Left lung (tissue), 4 donors: ENCODE measurements at regions not wholly inside any gene's neighbourhood (a gene's known extent, or its start where the extent isn't known, plus 50 kb on each side); places are given as distances from the start of the nearest gene placed in this dataset.

Source experiments
- ATAC-seq: fragments of 200-7000 bp; cut with Tn5 transposase; one replicate; pipeline ENCODE4 v1.9.1; 2020; ENCODE audit warnings: moderate library complexity
- DNase-seq, 4 donors: peaks; one replicate each; pipeline ENCODE4 v3.0.0-alpha.2; 2013 to 2020
- H3K27ac ChIP-seq, 2 donors: fragments of 200-600 bp; sonication (generic) in 1 of 2; one replicate each; pipeline versions ENCODE4 v1.5.0 to v1.8.0; 2020 to 2021
- H3K27me3 ChIP-seq, 2 donors: fragments of 200-600 bp; sonication (generic) in 1 of 2; one replicate each; pipeline versions ENCODE4 v1.5.0 to v1.8.0; 2020 to 2021
- H3K36me3 ChIP-seq, 2 donors: fragments of 200-600 bp; sonication (generic) in 1 of 2; one replicate each; pipeline versions ENCODE4 v1.5.0 to v1.8.0; 2020 to 2021
- H3K4me1 ChIP-seq, 2 donors: fragments of 200-600 bp; one replicate each; pipeline ENCODE4 v1.8.0; 2021
- H3K4me3 ChIP-seq, 2 donors: fragments of 200-600 bp; sonication (generic) in 1 of 2; one replicate each; pipeline versions ENCODE4 v1.5.0 to v1.8.0; 2020 to 2021; ENCODE audit warnings: mild to moderate bottlenecking in 1 of 2
- H3K9me3 ChIP-seq, 2 donors: fragments of 200-600 bp; sonication (generic) in 1 of 2; one replicate each; pipeline versions ENCODE4 v1.5.0 to v1.8.0; 2020 to 2021
- CTCF ChIP-seq, 2 donors: fragments of 200-600 bp; sonication (generic) in 1 of 2; IDR thresholded peaks; one replicate each; pipeline versions ENCODE4 v1.5.0 to v1.8.0; 2021; ENCODE audit warnings: antibody characterized with exemption in 2 of 2
- intact Hi-C, 2 donors: fragments of 100-400 bp; cut with DNase I; formaldehyde crosslinking; loops; one replicate each; pipeline versions ENCODE4 v1.11.2 to v1.14.2; 2022
- donor health status: DM: no; HTN: yes; CAD: no.
- donor health status: DM: no; HTN: no; CAD: no.

GRCh38 chr10:44774676-44775401, 136.3 kb upstream of the TMEM72 start:
- intact Hi-C loops, result no loop called here
- TF ChIP-seq CTCF (IDR thresholded peaks at IDR 0.05), result no peak
- ATAC-seq, result no peak
- H3K27me3 ChIP-seq, result no peaks in the 10 kb centered on the region
- H3K4me3 ChIP-seq, result no peak overlapping the region
- no peaks in the 10 kb centered on the region for H3K4me1 ChIP-seq
- H3K27ac ChIP-seq, result no peak overlapping the region
- no peaks in the 10 kb centered on the region for H3K36me3 ChIP-seq
- no peaks in the 10 kb centered on the region for H3K9me3 ChIP-seq
- no peak for DNase-seq

GRCh38 chr10:44775402-44775741, 135.8 kb upstream of the TMEM72 start:
- Histone ChIP-seq H3K4me3 (no peak overlapping the region), H3K27me3 (no peaks in the 10 kb centered on the region), H3K9me3 (no peaks in the 10 kb centered on the region), H3K27ac (no peak overlapping the region), H3K4me1 (no peaks in the 10 kb centered on the region), H3K36me3 (no peaks in the 10 kb centered on the region)
- TF ChIP-seq CTCF (IDR thresholded peaks at IDR 0.05), result no peak
- ATAC-seq (no peak), DNase-seq (no peak)
- intact Hi-C loops, result no loop called here

- H3K9me3 ChIP-seq, result no peaks in the 10 kb centered on the region
- TF ChIP-seq CTCF (IDR thresholded peaks at IDR 0.05), result no peak
- no peaks in the 10 kb centered on the region for H3K27me3 ChIP-seq
- H3K4me3 ChIP-seq, result no peak overlapping the region
- no peaks in the 10 kb centered on the region for H3K4me1 ChIP-seq
- H3K27ac ChIP-seq, result no peak overlapping the region
- intact Hi-C loops, result no loop called here
- no peak for DNase-seq
- no peaks in the 10 kb centered on the region for H3K36me3 ChIP-seq
- ATAC-seq, result no peak
These were observed 135.0 kb upstream of the TMEM72 start for GRCh38 chr10:44776181-44776580.

- TF ChIP-seq CTCF (IDR thresholded peaks at IDR 0.05), result no peak
- Histone ChIP-seq H3K36me3 (no peaks in the 10 kb centered on the region), H3K4me3 (no peak overlapping the region), H3K27me3 (no peaks in the 10 kb centered on the region), H3K27ac (no peak overlapping the region), H3K4me1 (no peaks in the 10 kb centered on the region), H3K9me3 (no peaks in the 10 kb centered on the region)
- intact Hi-C loops, result no loop called here
- no peak for DNase-seq
- no peak for ATAC-seq
These were observed 131.6 kb upstream of the TMEM72 start for GRCh38 chr10:44779511-44779910.

- no peaks in the 10 kb centered on the region for H3K9me3 ChIP-seq
- DNase-seq, result no peak
- no peaks in the 10 kb centered on the region for H3K36me3 ChIP-seq
- TF ChIP-seq CTCF (IDR thresholded peaks at IDR 0.05), result no peak
- no peak for ATAC-seq
- no peaks in the 10 kb centered on the region for H3K4me1 ChIP-seq
- H3K27ac ChIP-seq, result no peak overlapping the region
- intact Hi-C loops, result no loop called here
- no peak overlapping the region for H3K4me3 ChIP-seq
- H3K27me3 ChIP-seq, result no peaks in the 10 kb centered on the region
These were observed 130.7 kb upstream of the TMEM72 start for GRCh38 chr10:44780426-44780825.
